ENCODE measurements at regions not wholly inside any gene's neighbourhood (a gene's known extent, or its start where the extent isn't known, plus 50 kb on each side); places are given as distances from the start of the nearest gene placed in this dataset.
"Not testable (repeated sequence)": the region's sequence is repeated elsewhere in the genome, so short reads cannot be mapped to it uniquely, and the experiment has no call there.

- no peaks in the 10 kb centered on the region for H3K9me3 ChIP-seq (ENCODE audit: control insufficient read depth, insufficient read depth, low read length)
- no peak for DNase-seq (ENCODE audit: low read depth, low spot score)
- H3K27ac ChIP-seq (ENCODE audit: low read length), result no peak overlapping the region
Measured at GRCh38 chr6:103854059-103854458, 1005.7 kb downstream of the HACE1 start.

GRCh38 chr6:103838457-103838856 lies 1021.3 kb downstream of the HACE1 start:
- WGBS (ENCODE audit: insufficient coverage, insufficient read length), result no CpG with 5 or more reads among the region's 2 CpGs
- H3K27ac ChIP-seq (ENCODE audit: low read length), result no peak overlapping the region
- no peaks in the 10 kb centered on the region for H3K4me1 ChIP-seq (ENCODE audit: control insufficient read depth, insufficient read depth, low read length)
- no peaks in the 10 kb centered on the region for H3K27me3 ChIP-seq (ENCODE audit: control insufficient read depth, insufficient read depth, low read length)
- no peaks in the 10 kb centered on the region for H3K9me3 ChIP-seq (ENCODE audit: control insufficient read depth, insufficient read depth, low read length)
- no peak overlapping the region for H3K4me3 ChIP-seq (ENCODE audit: low read length)
- no peaks in the 10 kb centered on the region for H3K36me3 ChIP-seq (ENCODE audit: control insufficient read depth, insufficient read depth, low read length)
- no peak for DNase-seq (ENCODE audit: low read depth, low spot score)

More at GRCh38 chr6:103854059-103854458, 1005.7 kb downstream of the HACE1 start:
- Histone ChIP-seq H3K4me1 (ENCODE audit: control insufficient read depth, insufficient read depth, low read length) (no peaks in the 10 kb centered on the region), H3K36me3 (ENCODE audit: control insufficient read depth, insufficient read depth, low read length) (no peaks in the 10 kb centered on the region), H3K4me3 (ENCODE audit: low read length) (no peak overlapping the region), H3K27me3 (ENCODE audit: control insufficient read depth, insufficient read depth, low read length) (no peaks in the 10 kb centered on the region)

DNA sequence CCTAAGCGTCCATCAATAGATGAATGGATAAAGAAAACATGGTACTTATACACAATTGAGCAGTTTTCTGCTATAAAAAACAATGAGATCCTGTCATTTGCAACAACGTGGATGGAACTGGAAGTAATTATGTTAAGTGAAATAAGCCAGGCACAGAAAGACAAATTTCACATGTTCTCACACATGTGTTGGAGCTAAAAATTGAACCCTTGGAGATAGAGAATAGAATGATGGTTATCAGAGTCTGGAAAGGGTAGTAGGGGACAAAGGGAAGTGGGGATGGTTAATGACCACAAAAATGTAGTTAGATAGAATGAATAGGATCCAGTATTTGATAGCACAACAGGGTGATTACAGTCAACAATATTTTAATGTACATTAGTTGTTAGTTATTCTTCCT lies 1033.5 kb downstream of the HACE1 start:
- no peaks in the 10 kb centered on the region for H3K27me3 ChIP-seq (ENCODE audit: control insufficient read depth, insufficient read depth, low read length)
- WGBS (ENCODE audit: insufficient coverage, insufficient read length), result no CpG with 5 or more reads among the region's 2 CpGs
- DNase-seq (ENCODE audit: low read depth, low spot score), result no peak

GRCh38 chr6:103820148-103820547 lies 1039.6 kb downstream of the HACE1 start:
- H3K4me1 ChIP-seq (ENCODE audit: control insufficient read depth, insufficient read depth, low read length), result no peaks in the 10 kb centered on the region
- H3K27ac ChIP-seq (ENCODE audit: low read length), result no peak overlapping the region
- H3K36me3 ChIP-seq (ENCODE audit: control insufficient read depth, insufficient read depth, low read length), result no peaks in the 10 kb centered on the region
- WGBS (ENCODE audit: insufficient coverage, insufficient read length), result no CpG with 5 or more reads among the region's 3 CpGs
- H3K27me3 ChIP-seq (ENCODE audit: control insufficient read depth, insufficient read depth, low read length), result no peaks in the 10 kb centered on the region
- no peak overlapping the region for H3K4me3 ChIP-seq (ENCODE audit: low read length)
- no peaks in the 10 kb centered on the region for H3K9me3 ChIP-seq (ENCODE audit: control insufficient read depth, insufficient read depth, low read length)
- no peak for DNase-seq (ENCODE audit: low read depth, low spot score)

More for the DNA sequence above, 1033.5 kb downstream of the HACE1 start:
- Histone ChIP-seq H3K9me3 (ENCODE audit: control insufficient read depth, insufficient read depth, low read length) (no peaks in the 10 kb centered on the region), H3K27ac (ENCODE audit: low read length) (no peak overlapping the region), H3K4me3 (ENCODE audit: low read length) (no peak overlapping the region), H3K4me1 (ENCODE audit: control insufficient read depth, insufficient read depth, low read length) (no peaks in the 10 kb centered on the region), H3K36me3 (ENCODE audit: control insufficient read depth, insufficient read depth, low read length) (no peaks in the 10 kb centered on the region)

GRCh38 chr6:103819509-103819908 lies 1040.2 kb downstream of the HACE1 start:
- Histone ChIP-seq H3K9me3 (ENCODE audit: control insufficient read depth, insufficient read depth, low read length) (no peaks in the 10 kb centered on the region), H3K27ac (ENCODE audit: low read length) (no peak overlapping the region), H3K36me3 (ENCODE audit: control insufficient read depth, insufficient read depth, low read length) (no peaks in the 10 kb centered on the region), H3K4me3 (ENCODE audit: low read length) (no peak overlapping the region), H3K4me1 (ENCODE audit: control insufficient read depth, insufficient read depth, low read length) (no peaks in the 10 kb centered on the region), H3K27me3 (ENCODE audit: control insufficient read depth, insufficient read depth, low read length) (no peaks in the 10 kb centered on the region)
- no peak for DNase-seq (ENCODE audit: low read depth, low spot score)
- no CpG with 5 or more reads among the region's 3 CpGs for WGBS (ENCODE audit: insufficient coverage, insufficient read length)

DNA sequence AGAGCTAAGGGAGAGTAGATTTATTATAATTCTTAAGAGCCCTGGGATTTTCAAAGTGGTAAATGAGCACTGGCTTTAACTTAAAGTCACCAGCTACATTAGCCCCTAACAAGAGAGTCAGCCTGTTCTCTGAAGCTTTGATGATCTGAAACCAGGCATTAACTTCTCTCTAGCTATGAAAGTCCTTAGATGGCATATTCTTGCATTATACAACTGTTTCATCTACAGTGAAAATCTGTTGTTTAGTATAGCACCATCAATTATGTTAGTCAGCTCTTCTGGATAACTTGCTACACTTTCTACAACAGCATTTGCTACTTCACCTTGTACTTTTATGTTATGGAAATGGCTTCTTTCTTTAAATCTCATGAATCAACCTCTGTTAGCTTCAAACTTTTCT lies 1046.7 kb downstream of the HACE1 start:
- H3K9me3 ChIP-seq (ENCODE audit: control insufficient read depth, insufficient read depth, low read length), result no peaks in the 10 kb centered on the region
- no peaks in the 10 kb centered on the region for H3K36me3 ChIP-seq (ENCODE audit: control insufficient read depth, insufficient read depth, low read length)
- H3K4me3 ChIP-seq (ENCODE audit: low read length), result no peak overlapping the region
- H3K27me3 ChIP-seq (ENCODE audit: control insufficient read depth, insufficient read depth, low read length), result no peaks in the 10 kb centered on the region
- no peak for DNase-seq (ENCODE audit: low read depth, low spot score)
- no peak overlapping the region for H3K27ac ChIP-seq (ENCODE audit: low read length)
- H3K4me1 ChIP-seq (ENCODE audit: control insufficient read depth, insufficient read depth, low read length), result no peaks in the 10 kb centered on the region

- not testable (repeated sequence) for DNase-seq (ENCODE audit: low read depth, low spot score); H3K4me1 ChIP-seq (ENCODE audit: control insufficient read depth, insufficient read depth, low read length); H3K27me3 ChIP-seq (ENCODE audit: control insufficient read depth, insufficient read depth, low read length); H3K4me3 ChIP-seq (ENCODE audit: low read length); H3K9me3 ChIP-seq (ENCODE audit: control insufficient read depth, insufficient read depth, low read length); H3K36me3 ChIP-seq (ENCODE audit: control insufficient read depth, insufficient read depth, low read length); H3K27ac ChIP-seq (ENCODE audit: low read length)
- WGBS (ENCODE audit: insufficient coverage, insufficient read length), result no CpG with 5 or more reads among the region's 11 CpGs
Measured at GRCh38 chr6:103801901-103802479, 1057.7 kb downstream of the HACE1 start.

- Histone ChIP-seq H3K27me3 (ENCODE audit: control insufficient read depth, insufficient read depth, low read length) (no peaks in the 10 kb centered on the region), H3K9me3 (ENCODE audit: control insufficient read depth, insufficient read depth, low read length) (no peaks in the 10 kb centered on the region), H3K36me3 (ENCODE audit: control insufficient read depth, insufficient read depth, low read length) (no peaks in the 10 kb centered on the region), H3K27ac (ENCODE audit: low read length) (no peak overlapping the region), H3K4me3 (ENCODE audit: low read length) (no peak overlapping the region), H3K4me1 (ENCODE audit: control insufficient read depth, insufficient read depth, low read length) (peaks cover 2% of the 10 kb centered on the region; the same call in 1 of the 2 replicates)
- WGBS (ENCODE audit: insufficient coverage, insufficient read length), result no CpG with 5 or more reads among the region's 5 CpGs
- no peak for DNase-seq (ENCODE audit: low read depth, low spot score)
Measured at GRCh38 chr6:103799971-103800670, 1059.6 kb downstream of the HACE1 start.

DNA sequence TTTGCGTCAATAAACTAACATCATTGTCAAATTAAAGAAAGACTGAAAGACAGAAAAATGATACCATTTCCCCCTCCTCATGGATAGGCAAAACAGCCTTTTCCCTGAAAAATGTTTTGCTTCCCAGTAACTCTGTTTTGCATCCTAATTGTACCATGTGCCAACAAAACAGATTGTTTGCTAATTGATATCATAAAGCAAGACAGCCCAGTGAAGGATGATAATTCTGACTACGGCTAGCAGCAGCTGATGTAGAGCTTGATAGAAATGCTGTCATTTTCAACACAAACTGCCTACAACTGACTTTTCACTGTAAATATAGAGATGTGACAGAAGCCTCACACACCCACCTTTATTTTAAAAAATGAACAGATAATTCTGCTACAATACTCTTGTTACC lies 1061.6 kb downstream of the HACE1 start:
- WGBS (ENCODE audit: insufficient coverage, insufficient read length), result no CpG with 5 or more reads among the region's 2 CpGs
- Histone ChIP-seq H3K9me3 (ENCODE audit: control insufficient read depth, insufficient read depth, low read length) (no peaks in the 10 kb centered on the region), H3K27ac (ENCODE audit: low read length) (no peak overlapping the region)

DNA sequence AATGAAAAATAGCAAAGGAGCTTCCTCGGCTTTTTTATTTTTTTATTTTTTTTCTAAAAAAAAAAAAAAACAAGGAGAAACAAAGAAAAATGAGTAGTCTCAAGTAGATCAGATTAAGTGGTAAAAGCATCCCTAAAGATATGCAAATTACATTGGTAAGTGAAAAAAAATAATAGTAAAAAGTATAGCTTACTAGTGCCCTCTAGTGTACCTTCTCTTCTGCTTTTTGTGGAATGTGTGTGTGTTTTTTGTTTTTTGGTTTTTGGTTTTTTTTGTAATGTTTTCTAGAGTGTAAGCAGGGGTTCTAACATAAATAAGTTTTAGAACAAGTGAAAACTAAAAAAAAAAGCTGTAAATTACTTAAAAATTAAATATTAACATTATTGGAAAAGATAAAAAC lies 1062.0 kb downstream of the HACE1 start:
- no peak for DNase-seq (ENCODE audit: low read depth, low spot score)
- Histone ChIP-seq H3K4me3 (ENCODE audit: low read length) (no peak overlapping the region), H3K36me3 (ENCODE audit: control insufficient read depth, insufficient read depth, low read length) (no peaks in the 10 kb centered on the region), H3K27ac (ENCODE audit: low read length) (no peak overlapping the region), H3K9me3 (ENCODE audit: control insufficient read depth, insufficient read depth, low read length) (no peaks in the 10 kb centered on the region), H3K4me1 (ENCODE audit: control insufficient read depth, insufficient read depth, low read length) (peaks cover 2% of the 10 kb centered on the region; the same call in 1 of the 2 replicates), H3K27me3 (ENCODE audit: control insufficient read depth, insufficient read depth, low read length) (no peaks in the 10 kb centered on the region)
- WGBS (ENCODE audit: insufficient coverage, insufficient read length), result no CpG with 5 or more reads among the region's 1 CpG

More for the DNA sequence above, 1061.6 kb downstream of the HACE1 start:
- H3K27me3 ChIP-seq (ENCODE audit: control insufficient read depth, insufficient read depth, low read length), result no peaks in the 10 kb centered on the region
- no peak for DNase-seq (ENCODE audit: low read depth, low spot score)
- peaks cover 2% of the 10 kb centered on the region; the same call in 1 of the 2 replicates for H3K4me1 ChIP-seq (ENCODE audit: control insufficient read depth, insufficient read depth, low read length)
- H3K4me3 ChIP-seq (ENCODE audit: low read length), result no peak overlapping the region
- no peaks in the 10 kb centered on the region for H3K36me3 ChIP-seq (ENCODE audit: control insufficient read depth, insufficient read depth, low read length)

DNA sequence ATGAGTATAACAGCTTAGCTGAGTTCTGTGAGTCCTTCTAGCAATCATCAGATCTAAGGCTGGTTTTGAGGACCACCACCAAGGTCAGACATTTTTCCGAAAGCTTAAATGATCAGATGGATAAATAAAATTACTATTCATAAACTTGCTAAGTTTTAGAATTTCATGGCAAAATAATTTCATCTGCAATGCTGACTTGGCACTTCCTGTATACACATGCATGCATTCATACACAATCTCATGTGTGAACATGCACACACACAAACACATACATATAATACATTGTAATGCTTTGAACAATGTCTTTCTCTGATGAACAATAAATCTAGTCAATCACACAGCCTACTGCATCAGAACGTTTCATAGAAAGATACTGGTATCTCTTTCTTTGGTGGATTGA lies 1068.3 kb downstream of the HACE1 start:
- DNase-seq (ENCODE audit: low read depth, low spot score), result no peak
- H3K27me3 ChIP-seq (ENCODE audit: control insufficient read depth, insufficient read depth, low read length), result no peaks in the 10 kb centered on the region

More for the DNA sequence above, 1068.3 kb downstream of the HACE1 start:
- no peaks in the 10 kb centered on the region for H3K4me1 ChIP-seq (ENCODE audit: control insufficient read depth, insufficient read depth, low read length)
- no peak overlapping the region for H3K4me3 ChIP-seq (ENCODE audit: low read length)
- no peaks in the 10 kb centered on the region for H3K36me3 ChIP-seq (ENCODE audit: control insufficient read depth, insufficient read depth, low read length)
- no CpG with 5 or more reads among the region's 2 CpGs for WGBS (ENCODE audit: insufficient coverage, insufficient read length)
- no peaks in the 10 kb centered on the region for H3K9me3 ChIP-seq (ENCODE audit: control insufficient read depth, insufficient read depth, low read length)
- H3K27ac ChIP-seq (ENCODE audit: low read length), result no peak overlapping the region

Data from iPS DF 6.9 (cell line).